ENCODE measurements at regions not wholly inside any gene's neighbourhood (a gene's known extent, or its start where the extent isn't known, plus 50 kb on each side); places are given as distances from the start of the nearest gene placed in this dataset.
"Not testable (repeated sequence)": the region's sequence is repeated elsewhere in the genome, so short reads cannot be mapped to it uniquely, and the experiment has no call there.

DNA sequence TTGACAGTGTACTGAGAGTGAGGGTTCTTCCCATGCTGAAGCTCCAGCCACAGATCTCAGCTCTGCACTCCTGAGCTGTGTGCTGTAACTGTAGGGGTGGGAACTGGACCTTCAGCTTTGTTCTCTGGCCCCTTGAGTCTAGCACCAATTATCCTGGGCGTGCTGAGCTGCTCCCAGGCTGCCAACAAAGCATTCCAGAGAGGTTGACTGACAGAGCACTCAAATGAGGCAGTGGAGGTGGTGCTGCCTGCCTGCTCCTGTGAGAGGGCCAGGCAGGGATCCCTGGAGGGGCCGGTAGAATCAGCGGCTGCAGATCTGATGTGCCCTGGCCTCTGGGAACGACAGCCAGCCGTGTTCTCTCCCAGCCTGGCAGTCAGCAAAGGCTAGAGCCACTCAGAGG lies 375.7 kb upstream of the AADAT start:
- Histone ChIP-seq H3K4me3 (ENCODE audit: low read depth, low read length) (no peak overlapping the region), H3K9me3 (ENCODE audit: control insufficient read depth, insufficient read depth, low read length) (peaks cover 15% of the 10 kb centered on the region), H3K27me3 (ENCODE audit: control insufficient read depth, insufficient read depth, low read length) (no peaks in the 10 kb centered on the region), H3K27ac (ENCODE audit: low read depth, low read length) (no peak overlapping the region)
- no peak for DNase-seq (ENCODE audit: low read depth, low spot score)
- ChIA-PET CTCF (no interaction called here), POLR2A (no interaction called here)
- no peak for TF ChIP-seq CTCF (IDR thresholded peaks at IDR 0.05; ENCODE audit: low read depth, low read length)

DNA sequence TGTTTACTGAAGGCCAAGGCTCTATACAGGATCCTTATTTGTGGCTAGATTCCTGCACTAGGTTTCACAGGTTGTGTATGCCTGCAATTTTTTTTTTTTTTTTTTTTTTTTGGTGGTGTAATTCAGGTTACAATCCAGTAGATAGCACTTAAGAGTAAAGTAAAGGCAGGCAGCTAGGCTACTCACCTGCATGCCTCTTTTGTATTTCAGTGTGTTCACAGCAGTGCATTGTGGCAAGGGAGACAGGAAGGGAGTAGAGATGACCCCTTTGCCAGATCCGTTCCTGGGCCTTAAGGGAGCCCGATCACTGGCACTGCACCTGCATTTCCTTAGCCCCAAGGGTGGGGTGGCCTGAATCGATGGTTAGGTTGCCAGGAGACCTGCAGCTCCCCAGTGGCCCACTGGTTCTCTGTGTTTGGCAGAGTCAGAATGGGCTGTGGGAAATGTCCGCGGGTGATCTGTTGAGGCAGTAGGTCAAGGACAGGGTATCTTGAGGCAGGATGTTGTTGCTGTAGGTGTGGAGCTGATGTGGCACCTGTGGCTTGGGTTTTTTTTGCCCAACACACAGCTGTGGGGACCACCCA lies 374.9 kb upstream of the AADAT start:
- DNase-seq (ENCODE audit: low read depth, low spot score) = no peak

DNA sequence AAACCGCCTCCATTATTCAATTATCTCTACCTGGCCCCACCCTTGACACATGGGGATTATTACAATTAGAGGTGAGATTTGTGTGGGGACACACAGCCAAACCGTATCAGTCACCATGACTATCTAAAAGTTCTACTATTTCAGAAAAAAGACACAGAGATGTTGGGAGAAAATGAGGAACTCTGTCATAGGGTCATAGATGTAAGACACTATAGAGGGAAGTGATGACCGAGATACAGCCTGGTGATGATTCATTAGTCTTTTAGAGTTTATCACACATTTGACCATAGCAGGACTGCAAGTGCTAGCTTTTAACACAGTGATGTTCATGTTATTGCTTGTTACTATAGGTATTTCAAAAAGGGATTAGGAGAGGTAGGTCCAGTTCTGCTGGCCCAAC lies 357.0 kb upstream of the AADAT start:
- TF ChIP-seq CTCF (IDR thresholded peaks at IDR 0.05; ENCODE audit: low read depth, low read length) = no peak
- no peak overlapping the region for H3K4me3 ChIP-seq (ENCODE audit: low read depth, low read length)
- H3K27me3 ChIP-seq (ENCODE audit: control insufficient read depth, insufficient read depth, low read length) = no peaks in the 10 kb centered on the region
- CTCF ChIA-PET = no interaction called here
- H3K27ac ChIP-seq (ENCODE audit: low read depth, low read length) = no peak overlapping the region
- DNase-seq (ENCODE audit: low read depth, low spot score) = no peak
- H3K9me3 ChIP-seq (ENCODE audit: control insufficient read depth, insufficient read depth, low read length) = no peaks in the 10 kb centered on the region; the same call in 1 of the 2 replicates
- POLR2A ChIA-PET = no interaction called here

More for the DNA sequence above, 374.9 kb upstream of the AADAT start:
- CTCF ChIA-PET = no interaction called here
- Histone ChIP-seq H3K27me3 (ENCODE audit: control insufficient read depth, insufficient read depth, low read length) (no peaks in the 10 kb centered on the region), H3K4me3 (ENCODE audit: low read depth, low read length) (no peak overlapping the region), H3K27ac (ENCODE audit: low read depth, low read length) (no peak overlapping the region), H3K9me3 (ENCODE audit: control insufficient read depth, insufficient read depth, low read length) (peaks cover 15% of the 10 kb centered on the region)
- no peak for TF ChIP-seq CTCF (IDR thresholded peaks at IDR 0.05; ENCODE audit: low read depth, low read length)
- POLR2A ChIA-PET = no interaction called here

DNA sequence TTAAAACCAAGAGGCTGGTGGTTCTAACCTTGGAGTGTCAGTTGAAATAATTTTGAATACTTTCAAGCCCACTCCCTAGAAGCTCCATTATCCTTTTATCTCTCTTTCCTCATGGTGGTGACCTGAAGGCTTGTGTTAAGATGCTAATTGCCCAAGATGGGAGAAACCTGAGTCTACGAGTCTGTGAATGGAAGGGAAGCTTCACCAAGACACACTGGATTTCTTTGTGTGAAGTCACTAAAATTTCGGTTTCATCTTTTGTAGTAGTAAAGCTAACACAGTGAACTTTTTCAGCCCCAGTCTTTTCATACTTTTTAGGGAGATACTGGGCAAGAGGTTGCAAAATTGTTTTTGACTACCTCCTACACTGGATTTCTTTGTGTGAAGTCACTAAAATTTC lies 351.4 kb upstream of the AADAT start:
- H3K27ac ChIP-seq (ENCODE audit: low read depth, low read length); H3K4me3 ChIP-seq (ENCODE audit: low read depth, low read length); DNase-seq (ENCODE audit: low read depth, low spot score); POLR2A ChIA-PET; H3K9me3 ChIP-seq (ENCODE audit: control insufficient read depth, insufficient read depth, low read length); H3K27me3 ChIP-seq (ENCODE audit: control insufficient read depth, insufficient read depth, low read length); CTCF ChIA-PET: not testable (repeated sequence)

GRCh38 chr4:170428929-170429328 lies 339.2 kb upstream of the AADAT start:
- no peak overlapping the region for H3K4me3 ChIP-seq (ENCODE audit: low read depth, low read length)
- no peaks in the 10 kb centered on the region for H3K27me3 ChIP-seq (ENCODE audit: control insufficient read depth, insufficient read depth, low read length)
- CTCF ChIA-PET = no interaction called here
- no peak overlapping the region for H3K27ac ChIP-seq (ENCODE audit: low read depth, low read length)
- POLR2A ChIA-PET = no interaction called here
- H3K9me3 ChIP-seq (ENCODE audit: control insufficient read depth, insufficient read depth, low read length) = peaks cover 12% of the 10 kb centered on the region
- TF ChIP-seq CTCF (IDR thresholded peaks at IDR 0.05; ENCODE audit: low read depth, low read length) = no peak
- no peak for DNase-seq (ENCODE audit: low read depth, low spot score)
